Lower leg skin (tissue), 4 donors: ENCODE measurements at regions not wholly inside any gene's neighbourhood (a gene's known extent, or its start where the extent isn't known, plus 50 kb on each side); places are given as distances from the start of the nearest gene placed in this dataset.

ENCODE experiments used
- DNase-seq, 2 donors: peaks; one replicate each; pipeline ENCODE4 v3.0.0-alpha.2; 2019; ENCODE audit warnings: low spot score in 2 of 2
- H3K4me3 ChIP-seq: fragments of 200-600 bp; sonication (generic); 2 replicates; pipeline ENCODE4 v1.5.1; 2017; ENCODE audit warnings: mild to moderate bottlenecking, low read depth; ENCODE audit not compliant: poor library complexity, severe bottlenecking
- CTCF ChIP-seq, 3 donors: fragments of 450-650 bp; IDR thresholded peaks; one replicate each; pipeline ENCODE4 v1.5.1; 2016; ENCODE audit warnings: antibody characterized with exemption in 3 of 3, mild to moderate bottlenecking in 3 of 3, moderate library complexity in 2 of 3
- POLR2A ChIP-seq, 2 donors: fragments of 450-650 bp; IDR thresholded peaks; one replicate each; pipeline ENCODE4 v1.6.1; 2016 to 2017; ENCODE audit warnings: antibody characterized with exemption in 2 of 2, mild to moderate bottlenecking in 1 of 2, moderate library complexity in 1 of 2
- WGBS, 2 donors: methylation state at CpG; one replicate each; pipeline ENCODE4 v1.1.5; 2018; 5-methylcytosine and 5-hydroxymethylcytosine counted together
- intact Hi-C: fragments of 100-400 bp; cut with DNase I; formaldehyde crosslinking; loops from one replicate; pipeline ENCODE4 v1.15.0; 2023; ENCODE audit warnings: low total_unique reads

DNA sequence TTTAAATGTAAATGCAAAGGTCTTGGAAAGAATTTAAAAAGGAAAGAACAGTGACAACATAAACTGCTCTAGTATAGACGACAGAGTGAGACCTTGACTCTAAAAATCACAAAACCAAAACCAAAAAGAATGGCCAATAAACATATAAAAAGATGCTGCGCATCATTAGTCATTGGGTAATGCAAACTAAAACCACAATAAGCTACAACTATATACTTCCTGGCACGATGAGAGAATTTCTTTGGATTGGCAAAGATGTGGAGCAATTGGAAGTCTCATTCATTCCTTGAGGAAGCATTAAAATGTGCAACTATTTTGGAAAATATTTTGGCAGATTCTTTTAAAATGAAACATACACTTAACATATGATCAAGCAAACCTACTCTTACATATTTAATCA lies 98.7 kb upstream of the ZPLD1 start:
- no peak overlapping the region for H3K4me3 ChIP-seq
- 66 to 67% methylated on average over 3 of the region's 3 CpGs for WGBS, 2 donors
- TF ChIP-seq POLR2A (IDR thresholded peaks at IDR 0.05) (no peak), CTCF (IDR thresholded peaks at IDR 0.05) (no peak)
- no peak for DNase-seq
- intact Hi-C loops: no loop called here

- intact Hi-C loops: no loop called here
- no peak for DNase-seq
- TF ChIP-seq POLR2A (IDR thresholded peaks at IDR 0.05) (no peak), CTCF (IDR thresholded peaks at IDR 0.05) (no peak)
- no peak overlapping the region for H3K4me3 ChIP-seq
- 92 to 94% methylated on average over 2 of the region's 2 CpGs for WGBS, 2 donors
Observed at GRCh38 chr3:102339671-102340070, 95.1 kb upstream of the ZPLD1 start.

DNA sequence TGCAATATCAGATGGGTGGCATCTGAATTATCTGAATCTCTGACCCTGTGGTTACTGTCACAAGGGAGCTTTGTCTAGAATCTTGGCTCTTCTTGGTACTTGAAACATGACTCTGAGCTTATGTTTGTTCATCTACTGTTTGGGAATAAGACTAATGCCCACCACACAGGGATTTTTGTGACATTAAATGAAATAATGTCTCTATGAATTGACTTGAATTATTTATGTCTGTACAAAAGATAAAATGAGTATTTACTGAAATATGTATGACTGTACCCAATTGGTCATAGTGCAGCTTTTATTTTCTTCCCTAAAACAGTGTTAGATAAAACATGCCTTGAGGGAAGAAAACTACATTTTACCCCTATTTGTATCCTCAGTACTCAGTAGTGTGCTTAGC lies 87.9 kb upstream of the ZPLD1 start:
- TF ChIP-seq CTCF (IDR thresholded peaks at IDR 0.05) (no peak), POLR2A (IDR thresholded peaks at IDR 0.05) (no peak)
- no peak overlapping the region for H3K4me3 ChIP-seq
- intact Hi-C loops: no loop called here
- DNase-seq: no peak

- TF ChIP-seq POLR2A (IDR thresholded peaks at IDR 0.05): no peak
- TF ChIP-seq CTCF (IDR thresholded peaks at IDR 0.05): no peak
- intact Hi-C loops: no loop called here
- WGBS, 2 donors: 56 to 67% methylated on average over 2 of the region's 2 CpGs
- no peak for DNase-seq
- H3K4me3 ChIP-seq: no peak overlapping the region
Observed at GRCh38 chr3:102348904-102349303, 85.9 kb upstream of the ZPLD1 start.

- WGBS, 2 donors: 63 to 80% methylated on average over 4 of the region's 4 CpGs
- intact Hi-C loops: no loop called here
Observed at GRCh38 chr3:102353148-102353547, 81.7 kb upstream of the ZPLD1 start.

More at GRCh38 chr3:102353148-102353547, 81.7 kb upstream of the ZPLD1 start:
- TF ChIP-seq POLR2A (IDR thresholded peaks at IDR 0.05) (no peak), CTCF (IDR thresholded peaks at IDR 0.05) (no peak)
- no peak for DNase-seq
- no peak overlapping the region for H3K4me3 ChIP-seq
